ENCODE measurements at regions not wholly inside any gene's neighbourhood (a gene's known extent, or its start where the extent isn't known, plus 50 kb on each side); places are given as distances from the start of the nearest gene placed in this dataset.

GRCh38 chr15:81829918-81830317 lies 215.9 kb downstream of the MEX3B start:
- no peaks in the 10 kb centered on the region for H3K79me2 ChIP-seq (replicated peaks; ENCODE audit: insufficient read depth)
- H3K36me3 Mint-ChIP-seq (ENCODE audit: low read depth) = no peaks in the 10 kb centered on the region
- no peak overlapping the region for H2AFZ ChIP-seq
- peaks cover 2% of the 10 kb centered on the region for H3K27me3 Mint-ChIP-seq (ENCODE audit: insufficient read depth, low read depth, poor library complexity)
- H3K4me1 ChIP-seq (ENCODE audit: insufficient read depth) = no peaks in the 10 kb centered on the region
- H3K9me3 Mint-ChIP-seq = peaks cover 2% of the 10 kb centered on the region; the same call in 1 of the 3 replicates
- no peaks in the 10 kb centered on the region for H3K36me3 ChIP-seq (ENCODE audit: insufficient read depth)
- no peak for TF ChIP-seq REST (IDR thresholded peaks at IDR 0.05; ENCODE audit: unreplicated experiment)
- no peak for TF ChIP-seq EZH2phosphoT487 (IDR thresholded peaks at IDR 0.05; ENCODE audit: unreplicated experiment)
- no peaks in the 10 kb centered on the region for H3K27me3 ChIP-seq (ENCODE audit: insufficient read depth)
- H3K27ac ChIP-seq (ENCODE audit: low read depth) = no peak overlapping the region
- no peaks in the 10 kb centered on the region for H3F3A ChIP-seq (replicated peaks; ENCODE audit: low read depth)
- H3K4me3 ChIP-seq = no peak overlapping the region
- 0 out of 2 replicates have a peak, but pooled peaks cover 4% of the 10 kb centered on the region for H4K20me1 ChIP-seq (replicated peaks; ENCODE audit: insufficient read depth)
- no peaks in the 10 kb centered on the region for H3K9me2 ChIP-seq (ENCODE audit: insufficient read depth)
- DNase-seq (ENCODE audit: low spot score) = no peak
- no peak overlapping the region for H3K4me2 ChIP-seq
- no peak for ATAC-seq
- no peak overlapping the region for H3K27ac Mint-ChIP-seq
- H3K4me1 Mint-ChIP-seq = no peaks in the 10 kb centered on the region; the same call in 1 of the 3 replicates
- H3K4me3 Mint-ChIP-seq = no peak overlapping the region

DNA sequence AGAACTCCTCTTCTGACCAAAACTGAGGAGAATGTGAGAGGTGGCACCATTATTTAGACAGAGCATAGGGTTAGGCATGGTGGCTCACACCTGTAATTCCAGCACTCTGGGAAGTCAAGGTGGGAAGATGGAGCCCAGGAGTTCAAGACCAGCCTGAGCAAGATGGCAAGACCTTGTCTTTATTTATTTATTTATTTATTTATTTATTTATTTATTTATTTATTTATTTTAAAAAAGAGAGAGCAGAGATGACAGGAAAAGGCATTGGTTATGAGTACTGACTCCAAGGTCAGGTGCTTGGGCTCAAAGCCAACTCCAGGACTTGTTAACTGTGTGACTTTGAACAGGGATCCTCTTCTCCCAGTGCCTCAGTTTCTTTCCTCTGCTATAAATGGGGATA lies 217.7 kb downstream of the MEX3B start:
- Histone ChIP-seq H3K79me2 (replicated peaks; ENCODE audit: insufficient read depth) (peaks cover 14% of the 10 kb centered on the region), H3F3A (replicated peaks; ENCODE audit: low read depth) (no peaks in the 10 kb centered on the region), H3K4me1 (ENCODE audit: insufficient read depth) (no peaks in the 10 kb centered on the region), H3K4me3 (no peak overlapping the region), H2AFZ (no peak overlapping the region), H3K36me3 (ENCODE audit: insufficient read depth) (no peaks in the 10 kb centered on the region), H3K27ac (ENCODE audit: low read depth) (no peak overlapping the region), H4K20me1 (replicated peaks; ENCODE audit: insufficient read depth) (0 out of 2 replicates have a peak, but pooled peaks cover 4% of the 10 kb centered on the region), H3K9me2 (ENCODE audit: insufficient read depth) (no peaks in the 10 kb centered on the region), H3K27me3 (ENCODE audit: insufficient read depth) (no peaks in the 10 kb centered on the region), H3K4me2 (no peak overlapping the region)
- H3K27ac Mint-ChIP-seq = no peak overlapping the region
- no peaks in the 10 kb centered on the region; the same call in 1 of the 3 replicates for H3K4me1 Mint-ChIP-seq
- ATAC-seq = no peak
- H3K27me3 Mint-ChIP-seq (ENCODE audit: insufficient read depth, low read depth, poor library complexity) = no peaks in the 10 kb centered on the region
- H3K9me3 Mint-ChIP-seq = peaks cover 6% of the 10 kb centered on the region; the same call in 1 of the 3 replicates
- TF ChIP-seq CREB1 (CRISPR knock-in tag; IDR thresholded peaks at IDR 0.05; ENCODE audit: low read depth) (no peak), POLR2AphosphoS5 (IDR thresholded peaks at IDR 0.05; ENCODE audit: low read depth) (no peak), ZNF114 (CRISPR knock-in tag; IDR thresholded peaks at IDR 0.05) (no peak)
- TF ChIP-seq, protein P1, sequence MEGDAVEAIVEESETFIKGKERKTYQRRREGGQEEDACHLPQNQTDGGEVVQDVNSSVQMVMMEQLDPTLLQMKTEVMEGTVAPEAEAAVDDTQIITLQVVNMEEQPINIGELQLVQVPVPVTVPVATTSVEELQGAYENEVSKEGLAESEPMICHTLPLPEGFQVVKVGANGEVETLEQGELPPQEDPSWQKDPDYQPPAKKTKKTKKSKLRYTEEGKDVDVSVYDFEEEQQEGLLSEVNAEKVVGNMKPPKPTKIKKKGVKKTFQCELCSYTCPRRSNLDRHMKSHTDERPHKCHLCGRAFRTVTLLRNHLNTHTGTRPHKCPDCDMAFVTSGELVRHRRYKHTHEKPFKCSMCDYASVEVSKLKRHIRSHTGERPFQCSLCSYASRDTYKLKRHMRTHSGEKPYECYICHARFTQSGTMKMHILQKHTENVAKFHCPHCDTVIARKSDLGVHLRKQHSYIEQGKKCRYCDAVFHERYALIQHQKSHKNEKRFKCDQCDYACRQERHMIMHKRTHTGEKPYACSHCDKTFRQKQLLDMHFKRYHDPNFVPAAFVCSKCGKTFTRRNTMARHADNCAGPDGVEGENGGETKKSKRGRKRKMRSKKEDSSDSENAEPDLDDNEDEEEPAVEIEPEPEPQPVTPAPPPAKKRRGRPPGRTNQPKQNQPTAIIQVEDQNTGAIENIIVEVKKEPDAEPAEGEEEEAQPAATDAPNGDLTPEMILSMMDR (conservative IDR thresholded peaks at IDR 0.05; ENCODE audit: low read depth in 2 of 2) = no peak
- TF ChIP-seq, protein P2, sequence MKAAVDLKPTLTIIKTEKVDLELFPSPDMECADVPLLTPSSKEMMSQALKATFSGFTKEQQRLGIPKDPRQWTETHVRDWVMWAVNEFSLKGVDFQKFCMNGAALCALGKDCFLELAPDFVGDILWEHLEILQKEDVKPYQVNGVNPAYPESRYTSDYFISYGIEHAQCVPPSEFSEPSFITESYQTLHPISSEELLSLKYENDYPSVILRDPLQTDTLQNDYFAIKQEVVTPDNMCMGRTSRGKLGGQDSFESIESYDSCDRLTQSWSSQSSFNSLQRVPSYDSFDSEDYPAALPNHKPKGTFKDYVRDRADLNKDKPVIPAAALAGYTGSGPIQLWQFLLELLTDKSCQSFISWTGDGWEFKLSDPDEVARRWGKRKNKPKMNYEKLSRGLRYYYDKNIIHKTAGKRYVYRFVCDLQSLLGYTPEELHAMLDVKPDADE (IDR thresholded peaks at IDR 0.05) = no peak
- DNase-seq (ENCODE audit: low spot score) = no peak
- no peaks in the 10 kb centered on the region for H3K36me3 Mint-ChIP-seq (ENCODE audit: low read depth)
- no peak overlapping the region for H3K4me3 Mint-ChIP-seq

Measured in GM23338 (cell line).